ENCODE measurements at regions not wholly inside any gene's neighbourhood (a gene's known extent, or its start where the extent isn't known, plus 50 kb on each side); places are given as distances from the start of the nearest gene placed in this dataset.
A peak's percentile ranks its signal among the peaks of the same experiment; 100 is the strongest.
"Not testable (repeated sequence)": the region's sequence is repeated elsewhere in the genome, so short reads cannot be mapped to it uniquely, and the experiment has no call there.

GRCh38 chrX:125202591-125203248 lies 117.0 kb upstream of the TEX13C start:
- no peak for DNase-seq (ENCODE audit: low read depth)

- DNase-seq (ENCODE audit: low read depth): no peak
Measured at GRCh38 chrX:125203365-125203736, 116.3 kb upstream of the TEX13C start.

- DNase-seq (ENCODE audit: low read depth): peak; percentile 1
Measured at GRCh38 chrX:125203737-125204578, 115.7 kb upstream of the TEX13C start.

- no peak for DNase-seq (ENCODE audit: low read depth)
Measured at GRCh38 chrX:125204681-125205132, 115.0 kb upstream of the TEX13C start.

- peak; percentile 9 for DNase-seq (ENCODE audit: low read depth)
Measured at GRCh38 chrX:125205133-125205917, 114.3 kb upstream of the TEX13C start.

GRCh38 chrX:125205918-125206665 lies 113.6 kb upstream of the TEX13C start:
- no peak for DNase-seq (ENCODE audit: low read depth)

- no peak for DNase-seq (ENCODE audit: low read depth)
Measured at GRCh38 chrX:125210146-125210545, 109.5 kb upstream of the TEX13C start.

GRCh38 chrX:125219852-125220251 lies 99.8 kb upstream of the TEX13C start:
- no peak for DNase-seq (ENCODE audit: low read depth)

- DNase-seq (ENCODE audit: low read depth): no peak
Measured at GRCh38 chrX:125236955-125237354, 82.7 kb upstream of the TEX13C start.

- DNase-seq (ENCODE audit: low read depth): no peak
Measured at GRCh38 chrX:125248931-125249330, 70.7 kb upstream of the TEX13C start.

- not testable (repeated sequence) for DNase-seq (ENCODE audit: low read depth)
Measured at GRCh38 chrX:125255759-125256158, 63.9 kb upstream of the TEX13C start.

GRCh38 chrX:125262836-125263235 lies 56.8 kb upstream of the TEX13C start:
- DNase-seq (ENCODE audit: low read depth): no peak

- DNase-seq (ENCODE audit: low read depth): no peak
Measured at GRCh38 chrX:125266153-125266660, 53.5 kb upstream of the TEX13C start.

Data from fibroblast of gingiva (primary cell).